Right ventricle myocardium superior (tissue), 1 donor: ENCODE measurements at regions not wholly inside any gene's neighbourhood (a gene's known extent, or its start where the extent isn't known, plus 50 kb on each side); places are given as distances from the start of the nearest gene placed in this dataset.

ENCODE experiments used
- ATAC-seq: fragments of 200-7000 bp; cut with Tn5 transposase; one replicate; pipeline ENCODE4 v1.9.1; 2020; ENCODE audit warnings: mild to moderate bottlenecking; ENCODE audit not compliant: poor library complexity
- DNase-seq: peaks from one replicate; pipeline ENCODE4 v3.0.0-alpha.2; 2020
- intact Hi-C: fragments of 100-400 bp; cut with DNase I; formaldehyde crosslinking; loops from one replicate; pipeline ENCODE4 v1.11.2; 2022
- donor health status: DM: no; HTN: yes; CAD: no; lungs with severe emphysema.

GRCh38 chr3:194000712-194001111 lies 135.2 kb upstream of the HES1 start:
- intact Hi-C loops, result loop anchor here (5.0 to 10.0 kb wide), 2 partner anchors 132 to 216 kb away; no protein-coding TSS in a partner anchor
- DNase-seq, result no peak
- ATAC-seq, result no peak

GRCh38 chr3:194001728-194002459 lies 134.1 kb upstream of the HES1 start:
- intact Hi-C loops, result loop anchor here (5.0 to 10.0 kb wide), 2 partner anchors 130 to 217 kb away; no protein-coding TSS in a partner anchor
- DNase-seq, result no peak
- ATAC-seq, result no peak

GRCh38 chr3:194003114-194004057 lies 132.6 kb upstream of the HES1 start:
- intact Hi-C loops, result loop anchor here (5.0 to 10.0 kb wide), 2 partner anchors 129 to 219 kb away; no protein-coding TSS in a partner anchor
- DNase-seq (peak; percentile 93), ATAC-seq (peak; percentile 93)

GRCh38 chr3:194005930-194006501 lies 129.9 kb upstream of the HES1 start:
- DNase-seq (no peak), ATAC-seq (no peak)
- intact Hi-C loops, result loop anchor here (10.0 kb wide), 1 partner anchor 221 kb away; no protein-coding TSS in a partner anchor

- DNase-seq (no peak), ATAC-seq (no peak)
- intact Hi-C loops, result loop anchor here (10.0 kb wide), 1 partner anchor 223 kb away; no protein-coding TSS in a partner anchor
Measured at GRCh38 chr3:194007592-194008337, 128.2 kb upstream of the HES1 start.

- DNase-seq (no peak), ATAC-seq (no peak)
- intact Hi-C loops, result loop anchor here (10.0 kb wide), 1 partner anchor 224 kb away; no protein-coding TSS in a partner anchor
Measured at GRCh38 chr3:194009019-194009418, 126.9 kb upstream of the HES1 start.

- intact Hi-C loops, result loop anchor here (10.0 kb wide), 1 partner anchor 225 kb away; no protein-coding TSS in a partner anchor
- DNase-seq, result no peak
- peak; percentile 41 for ATAC-seq
Measured at GRCh38 chr3:194009892-194010533, 125.9 kb upstream of the HES1 start.

- DNase-seq (no peak), ATAC-seq (no peak)
- intact Hi-C loops, result no loop called here
Measured at GRCh38 chr3:194011807-194012206, 124.1 kb upstream of the HES1 start.

DNA sequence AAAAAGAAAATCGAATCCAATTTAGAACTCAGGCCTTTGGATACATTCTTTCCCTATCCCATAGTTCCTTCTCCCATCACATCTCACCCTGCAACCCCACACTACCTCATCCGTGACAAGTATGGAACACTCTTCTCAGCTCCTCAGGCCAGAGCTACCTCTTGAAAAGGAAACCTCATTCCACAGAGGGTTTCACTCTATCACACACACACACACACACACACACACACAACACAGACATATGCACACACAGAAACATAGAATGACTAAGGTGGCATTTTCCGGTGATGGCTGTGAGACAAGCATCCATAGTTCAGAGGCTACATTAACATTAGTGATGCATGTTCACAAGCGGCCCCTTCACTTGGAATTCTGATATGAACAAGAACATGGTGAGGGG lies 122.0 kb upstream of the HES1 start:
- intact Hi-C loops, result no loop called here

GRCh38 chr3:194014756-194015155 lies 121.2 kb upstream of the HES1 start:
- intact Hi-C loops, result no loop called here
- no peak for ATAC-seq
- no peak for DNase-seq

More for the DNA sequence above, 122.0 kb upstream of the HES1 start:
- no peak for DNase-seq
- ATAC-seq, result no peak

- DNase-seq, result no peak
- intact Hi-C loops, result no loop called here
- no peak for ATAC-seq
Measured at GRCh38 chr3:194019398-194020165, 116.4 kb upstream of the HES1 start.

DNA sequence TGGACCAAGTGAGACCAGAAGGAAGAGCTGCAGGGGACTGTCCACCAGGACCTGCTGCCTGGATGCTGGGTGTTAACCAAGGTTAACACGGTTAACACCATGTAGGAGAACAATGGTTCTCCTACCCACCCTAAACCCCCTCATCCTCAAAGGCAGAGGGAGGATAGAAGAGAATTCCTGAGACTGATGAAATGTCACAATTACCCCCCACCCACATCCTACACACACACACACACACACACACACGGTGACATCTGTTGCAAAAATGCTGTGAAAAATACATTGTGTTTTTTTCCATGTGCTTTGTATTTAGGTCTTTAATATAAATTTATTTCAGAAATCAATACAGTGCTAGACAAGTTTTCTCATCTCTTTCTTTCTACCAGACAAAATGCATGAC lies 113.9 kb upstream of the HES1 start:
- ATAC-seq (no peak), DNase-seq (no peak)
- intact Hi-C loops, result no loop called here

GRCh38 chr3:194022816-194023215 lies 113.1 kb upstream of the HES1 start:
- DNase-seq (no peak), ATAC-seq (no peak)
- intact Hi-C loops, result no loop called here

DNA sequence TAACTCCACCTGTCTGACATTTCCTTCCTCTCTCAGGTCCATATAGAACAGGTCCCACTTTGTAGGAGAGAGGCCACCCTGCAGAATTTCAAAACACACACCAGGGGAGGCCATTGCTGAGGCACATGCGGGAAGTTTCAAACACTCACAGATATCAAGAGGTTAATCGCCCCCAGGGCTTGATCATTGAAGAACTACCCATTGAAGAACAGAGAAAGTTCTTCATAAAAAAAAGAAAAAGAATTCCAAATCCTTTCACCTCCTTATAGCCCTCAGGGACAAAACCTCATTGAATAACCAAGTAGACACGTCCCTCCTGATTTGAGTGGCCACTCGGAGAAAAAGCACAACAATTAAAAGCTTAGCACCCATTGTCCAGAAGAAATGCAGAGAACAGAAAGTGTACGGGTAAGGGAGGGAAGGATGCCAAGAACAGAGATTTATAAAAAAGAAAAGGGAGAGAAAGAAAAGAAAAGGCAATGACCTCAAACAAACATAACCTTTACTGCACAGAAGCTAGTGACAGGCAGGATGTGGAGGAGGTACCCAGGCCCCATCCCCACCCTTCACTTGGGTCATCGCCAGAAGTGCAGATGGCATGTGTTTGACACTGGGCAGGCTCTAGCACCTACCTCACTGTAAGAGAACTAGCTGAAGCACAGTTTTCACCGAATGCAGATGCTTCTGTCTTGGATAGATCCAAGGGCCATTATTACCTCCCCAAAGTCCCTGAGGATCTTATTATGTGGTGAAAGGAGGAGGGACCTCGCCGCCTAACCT lies 112.3 kb upstream of the HES1 start:
- no peak for DNase-seq
- ATAC-seq, result no peak
- intact Hi-C loops, result no loop called here

GRCh38 chr3:194025119-194025518 lies 110.8 kb upstream of the HES1 start:
- no peak for DNase-seq
- intact Hi-C loops, result no loop called here
- no peak for ATAC-seq

GRCh38 chr3:194025951-194026350 lies 110.0 kb upstream of the HES1 start:
- intact Hi-C loops, result no loop called here
- DNase-seq (no peak), ATAC-seq (no peak)
